A549 (cell line): ENCODE measurements at regions not wholly inside any gene's neighbourhood (a gene's known extent, or its start where the extent isn't known, plus 50 kb on each side); places are given as distances from the start of the nearest gene placed in this dataset.
"Not testable (repeated sequence)": the region's sequence is repeated elsewhere in the genome, so short reads cannot be mapped to it uniquely, and the experiment has no call there.

ENCODE experiments used
- ATAC-seq, 2 experiments: fragments of 200-7000 bp in 1 of 2; fragments of >200 bp in 1 of 2; cut with Nextera tagmentation in 1 of 2; cut with Tn5 transposase in 1 of 2; 3 replicates each; pipeline versions ENCODE4 v1.8.0 to v1.9.1; 2018 to 2020; ENCODE audit warnings: mild to moderate bottlenecking in 1 of 2, moderate library complexity in 1 of 2
- CTCF ChIA-PET: fragments of 300-600 bp; sonication (Branson Sonifier 250); formaldehyde crosslinking; extraction: SDS; loops from one replicate; lab custom pipeline; 2021; ENCODE audit warnings: antibody characterized with exemption, inconsistent platforms; lab: Yijun Ruan, JAX
- POLR2A ChIA-PET: fragments of 350-600 bp; formaldehyde crosslinking; extraction: SDS; loops from one replicate; lab custom pipeline; 2021; ENCODE audit warnings: antibody characterized with exemption, inconsistent platforms; lab: Yijun Ruan, JAX
- DNase-seq, 2 experiments: peaks; one replicate each; pipeline versions ENCODE4 v3.0.0 to v3.0.0-alpha.2; 2011 to 2016; ENCODE audit warnings: low read depth in 1 of 2, low spot score in 1 of 2
- FAIRE-seq: peaks from 2 replicates; lab custom pipeline; 2011; peaks lifted over from hg19 to GRCh38; lab: Jason Lieb, UNC
- H3K27ac ChIP-seq, 2 experiments: fragments of >200 bp; sonication (Bioruptor Twin); formaldehyde crosslinking; 3 replicates each; pipeline ENCODE4 v1.5.1; 2016 to 2017
- H3K4me1 ChIP-seq: fragments of >200 bp; sonication (Bioruptor Twin); formaldehyde crosslinking; 3 replicates; pipeline ENCODE4 v1.6.1; 2016
- H3K4me2 ChIP-seq: fragments of >200 bp; sonication (Bioruptor Twin); formaldehyde crosslinking; 3 replicates; pipeline ENCODE4 v1.6.1; 2016
- H3K4me3 ChIP-seq: fragments of >200 bp; sonication (Bioruptor Twin); formaldehyde crosslinking; 3 replicates; pipeline ENCODE4 v1.5.1; 2016
- H3K9me3 ChIP-seq: fragments of >200 bp; sonication (Bioruptor Twin); formaldehyde crosslinking; 3 replicates; pipeline ENCODE4 v1.6.1; 2016
- ATOH8 ChIP-seq: fragments of 250-450 bp; sonication (Bioruptor Pico); IDR thresholded peaks from 2 replicates; pipeline ENCODE4 v1.5.0; 2020; ENCODE audit warnings: low read depth, mild to moderate bottlenecking, moderate library complexity
- CBX2 ChIP-seq: fragments of 200-600 bp; sonication (generic); IDR thresholded peaks from 2 replicates; pipeline ENCODE4 v1.6.1; 2016; ENCODE audit warnings: low read depth, mild to moderate bottlenecking, borderline replicate concordance
- CHD2 ChIP-seq: fragments of 150-350 bp; IDR thresholded peaks from 2 replicates; pipeline ENCODE4 v1.6.1; 2014; ENCODE audit warnings: low read length; ENCODE audit not compliant: partially characterized antibody
- CTCF ChIP-seq: fragments of >200 bp; sonication (Bioruptor Twin); formaldehyde crosslinking; IDR thresholded peaks from 3 replicates; pipeline ENCODE4 v1.5.1; 2016
- E2F6 ChIP-seq: IDR thresholded peaks from 2 replicates; pipeline ENCODE4 v1.6.1; 2012; ENCODE audit warnings: low read depth, borderline replicate concordance
- EHF ChIP-seq: fragments of 250-450 bp; sonication (Bioruptor Pico); IDR thresholded peaks from 2 replicates; pipeline ENCODE4 v1.5.0; 2020; ENCODE audit warnings: mild to moderate bottlenecking
- EHMT2 ChIP-seq: fragments of 200-600 bp; sonication (generic); IDR thresholded peaks from 2 replicates; pipeline ENCODE4 v1.6.1; 2016; ENCODE audit warnings: antibody characterized with exemption, low read depth, mild to moderate bottlenecking, moderate library complexity
- GATA3 ChIP-seq: IDR thresholded peaks from 2 replicates; pipeline ENCODE4 v1.6.1; 2012; ENCODE audit warnings: borderline replicate concordance
- HEYL ChIP-seq: fragments of 250-450 bp; sonication (Bioruptor Pico); IDR thresholded peaks from 2 replicates; pipeline ENCODE4 v1.8.0; 2021; ENCODE audit warnings: mild to moderate bottlenecking, moderate library complexity
- JUN ChIP-seq, 2 experiments: fragments of >200 bp; sonication (Bioruptor Twin); formaldehyde crosslinking; IDR thresholded peaks; 2 replicates in 1 of 2; 3 replicates in 1 of 2; pipeline ENCODE4 v1.6.1; 2016 to 2017
- KDM5A ChIP-seq: fragments of 200-600 bp; sonication (generic); IDR thresholded peaks from 2 replicates; pipeline ENCODE4 v1.6.1; 2016; ENCODE audit warnings: antibody characterized with exemption, mild to moderate bottlenecking
- MAFK ChIP-seq: fragments of 450-650 bp; IDR thresholded peaks from 2 replicates; pipeline ENCODE4 v1.6.1; 2014; ENCODE audit not compliant: partially characterized antibody
- MYC ChIP-seq: IDR thresholded peaks from 2 replicates; pipeline ENCODE4 v1.6.1; 2012; ENCODE audit warnings: mild to moderate bottlenecking, inconsistent platforms, low read length, improper control_type of control experiment, borderline replicate concordance
- PBX3 ChIP-seq: IDR thresholded peaks from 2 replicates; pipeline ENCODE4 v1.6.1; 2012
- POLR2A ChIP-seq: IDR thresholded peaks from 2 replicates; pipeline ENCODE4 v1.6.1; 2012; ENCODE audit warnings: mild to moderate bottlenecking, low read length
- POLR2AphosphoS2 ChIP-seq: conservative IDR thresholded peaks from 2 replicates; pipeline ENCODE4 v1.6.1; 2012; ENCODE audit warnings: low read length, improper control_type of control experiment, inconsistent platforms
- RAD21 ChIP-seq, 2 experiments: fragments of >200 bp in 1 of 2; sonication (Bioruptor Twin) in 1 of 2; formaldehyde crosslinking in 1 of 2; IDR thresholded peaks in 1 of 2; conservative IDR thresholded peaks in 1 of 2; 2 replicates in 1 of 2; 3 replicates in 1 of 2; pipeline ENCODE4 v1.6.1; 2012 to 2018; ENCODE audit warnings: inconsistent platforms in 1 of 2
- RARB ChIP-seq: fragments of 250-450 bp; sonication (Bioruptor Pico); IDR thresholded peaks from 2 replicates; pipeline ENCODE4 v1.8.0; 2021; ENCODE audit warnings: mild to moderate bottlenecking, moderate library complexity
- RCOR1 ChIP-seq: fragments of 150-350 bp; IDR thresholded peaks from 2 replicates; pipeline ENCODE4 v1.6.1; 2014; ENCODE audit warnings: antibody characterized with exemption, low read length, low read depth
- USF2 ChIP-seq: fragments of 450-650 bp; IDR thresholded peaks from 2 replicates; pipeline ENCODE4 v1.6.1; 2014; ENCODE audit warnings: antibody characterized with exemption
- ZFP36 ChIP-seq: fragments of 450-650 bp; IDR thresholded peaks from 2 replicates; pipeline ENCODE4 v1.6.1; 2014; ENCODE audit warnings: borderline replicate concordance; ENCODE audit not compliant: partially characterized antibody
- ZSCAN20 ChIP-seq: fragments of 250-450 bp; sonication (Bioruptor Pico); IDR thresholded peaks from 2 replicates; pipeline ENCODE4 v1.8.0; 2022; ENCODE audit warnings: mild to moderate bottlenecking, moderate library complexity
- WGBS: methylation state at CpG from one replicate; pipeline ENCODE4 v1.1.6; 2017; ENCODE audit errors: missing lambda C conversion rate; 5-methylcytosine and 5-hydroxymethylcytosine counted together

- Histone ChIP-seq H3K4me3 (no peak overlapping the region), H3K4me1 (no peaks in the 10 kb centered on the region), H3K4me2 (no peak overlapping the region), H3K27ac (no peak overlapping the region), H3K9me3 (no peaks in the 10 kb centered on the region)
- ChIA-PET CTCF (interaction anchor here (1.5 kb wide), 1 partner anchor 13 kb away, joined by 3 read pairs; no protein-coding TSS in a partner anchor), POLR2A (no interaction called here)
- no peak for FAIRE-seq
- WGBS = 0% methylated on average over 1 of the region's 1 CpG
- ATAC-seq = no peak
- TF ChIP-seq RAD21 (conservative IDR thresholded peaks at IDR 0.05 in 1 of 2, IDR thresholded peaks at IDR 0.05 in 1 of 2) = no peak
- no peak for TF ChIP-seq EHF (CRISPR knock-in tag)
- no peak for TF ChIP-seq ZSCAN20 (CRISPR knock-in tag)
- TF ChIP-seq MAFK = peak; percentile 45
- no peak for TF ChIP-seq HEYL (CRISPR knock-in tag)
- TF ChIP-seq ATOH8 (CRISPR knock-in tag) = no peak
- no peak for TF ChIP-seq RCOR1
- no peak for TF ChIP-seq JUN (IDR thresholded peaks at IDR 0.05)
- no peak for DNase-seq
Observed at GRCh38 chr2:138874251-138874650, 94.1 kb upstream of the NXPH2 start.

- H3K4me3 ChIP-seq, FAIRE-seq, H3K4me1 ChIP-seq, H3K9me3 ChIP-seq, DNase-seq, H3K4me2 ChIP-seq, POLR2A ChIA-PET, H3K27ac ChIP-seq, ATAC-seq, CTCF ChIA-PET: not testable (repeated sequence)
- 53% methylated on average over 3 of the region's 10 CpGs for WGBS
Observed at GRCh38 chr2:138872116-138872515, 91.9 kb upstream of the NXPH2 start.

- Histone ChIP-seq H3K4me1 (no peaks in the 10 kb centered on the region), H3K27ac (no peak overlapping the region), H3K4me3 (no peak overlapping the region), H3K4me2 (no peak overlapping the region), H3K9me3 (no peaks in the 10 kb centered on the region)
- ATAC-seq (no peak), FAIRE-seq (no peak), DNase-seq (no peak)
- ChIA-PET POLR2A (no interaction called here), CTCF (no interaction called here)
- TF ChIP-seq KDM5A = no peak
- TF ChIP-seq ZFP36 = no peak
- TF ChIP-seq CBX2 = no peak
- no peak for TF ChIP-seq E2F6
- no peak for TF ChIP-seq GATA3
- TF ChIP-seq POLR2A = no peak
- TF ChIP-seq CTCF = no peak
- WGBS = 8% methylated on average over 1 of the region's 1 CpG
Observed at GRCh38 chr2:138871312-138871711, 91.1 kb upstream of the NXPH2 start.

- POLR2A ChIA-PET = no interaction called here
Observed at GRCh38 chr2:138867341-138867740, 87.2 kb upstream of the NXPH2 start.

More at GRCh38 chr2:138867341-138867740, 87.2 kb upstream of the NXPH2 start:
- Histone ChIP-seq H3K9me3 (no peaks in the 10 kb centered on the region), H3K4me1 (no peaks in the 10 kb centered on the region), H3K4me3 (no peak overlapping the region), H3K27ac (no peak overlapping the region), H3K4me2 (no peak overlapping the region)
- FAIRE-seq (no peak), DNase-seq (no peak), ATAC-seq (no peak)
- CTCF ChIA-PET = interaction anchor here (0.6 kb wide), 1 partner anchor 712 kb away, joined by 3 read pairs; no protein-coding TSS in a partner anchor
- WGBS = 16% methylated on average over 1 of the region's 1 CpG
- TF ChIP-seq CHD2 = no peak
- no peak for TF ChIP-seq EHMT2
- no peak for TF ChIP-seq PBX3
- no peak for TF ChIP-seq RARB (CRISPR knock-in tag)
- no peak for TF ChIP-seq MYC
- TF ChIP-seq USF2 = no peak
- no peak for TF ChIP-seq POLR2AphosphoS2
- no peak for TF ChIP-seq ZFP36
- TF ChIP-seq POLR2A = no peak
